ENCODE measurements at regions not wholly inside any gene's neighbourhood (a gene's known extent, or its start where the extent isn't known, plus 50 kb on each side); places are given as distances from the start of the nearest gene placed in this dataset.

GRCh38 chr7:9328296-9328695 is 894.9 kb downstream of the NXPH1 start:
- dilution Hi-C loops (cut with HindIII; ENCODE audit: low sequenced_read_pairs, unreplicated experiment) = no loop called here
- no peak for TF ChIP-seq NFE2L2 (IDR thresholded peaks at IDR 0.05; ENCODE audit: low read depth, low read length)
- no peak for TF ChIP-seq POLR2A (IDR thresholded peaks at IDR 0.05; ENCODE audit: low read depth, low read length)
- TF ChIP-seq RCOR1 (IDR thresholded peaks at IDR 0.05; ENCODE audit: insufficient replicate concordance, low read length) = no peak
- no peak for TF ChIP-seq USF2 (IDR thresholded peaks at IDR 0.05; ENCODE audit: low read depth, low read length)
- TF ChIP-seq MAFK (IDR thresholded peaks at IDR 0.05; ENCODE audit: low read depth, low read length) = no peak
- TF ChIP-seq CTCF (conservative IDR thresholded peaks at IDR 0.05; ENCODE audit: low read depth, low read length) = no peak
- no peak for TF ChIP-seq MXI1 (IDR thresholded peaks at IDR 0.05; ENCODE audit: borderline replicate concordance, low read depth, low read length)
- no peak for TF ChIP-seq MAZ (IDR thresholded peaks at IDR 0.05; ENCODE audit: borderline replicate concordance, low read depth, low read length)
- no peak for TF ChIP-seq SMC3 (IDR thresholded peaks at IDR 0.05; ENCODE audit: low read depth, low read length)
- no peak for TF ChIP-seq CHD1 (IDR thresholded peaks at IDR 0.05; ENCODE audit: low read depth, low read length)
- TF ChIP-seq ELK1 (IDR thresholded peaks at IDR 0.05; ENCODE audit: borderline replicate concordance, low read depth, low read length) = no peak
- no peak for TF ChIP-seq CEBPB (IDR thresholded peaks at IDR 0.05; ENCODE audit: low read depth, low read length)
- TF ChIP-seq BHLHE40 (IDR thresholded peaks at IDR 0.05; ENCODE audit: low read depth, low read length) = no peak
- no peak overlapping the region for H3K23ac ChIP-seq (ENCODE audit: low read depth, low read length)
- no peak overlapping the region for H3K14ac ChIP-seq (replicated peaks; ENCODE audit: low read depth, low read length)
- no peaks in the 10 kb centered on the region for H3K36me3 ChIP-seq (ENCODE audit: control insufficient read depth, insufficient read depth, low read length)
- no peaks in the 10 kb centered on the region for H3K9me1 ChIP-seq (ENCODE audit: insufficient read depth, low read length)
- no peaks in the 10 kb centered on the region for H3K4me1 ChIP-seq (ENCODE audit: control insufficient read depth, insufficient read depth, low read length)
- DNase-seq = no peak
- H4K5ac ChIP-seq (ENCODE audit: low read depth, low read length) = no peak overlapping the region
- H3K27me3 ChIP-seq (ENCODE audit: control insufficient read depth, insufficient read depth, low read length) = no peaks in the 10 kb centered on the region
- no peak overlapping the region for H4K91ac ChIP-seq (ENCODE audit: insufficient read depth, low read depth, low read length)
- H3K9me3 ChIP-seq (ENCODE audit: control insufficient read depth, insufficient read depth, low read length) = peaks cover 4% of the 10 kb centered on the region; the same call in 1 of the 2 replicates
- no peak overlapping the region for H2BK120ac ChIP-seq (ENCODE audit: low read depth, low read length)
- no peak overlapping the region for H3K56ac ChIP-seq (ENCODE audit: extremely low read depth, insufficient read depth, low read length)
- no peak overlapping the region for H3K4me3 ChIP-seq (ENCODE audit: insufficient read depth, low read depth, low read length)
- no peak overlapping the region for H2BK5ac ChIP-seq (ENCODE audit: low read depth, low read length, poor library complexity, severe bottlenecking)
- no peak overlapping the region for H3K18ac ChIP-seq (ENCODE audit: low read depth, low read length)
- no peak overlapping the region for H2BK20ac ChIP-seq (ENCODE audit: low read depth, low read length)
- in situ Hi-C loops (cut with MboI; ENCODE audit: low sequenced_read_pairs) = no loop called here
- CTCF ChIA-PET = no interaction called here
- H3K4me2 ChIP-seq (ENCODE audit: low read depth, low read length) = no peak overlapping the region
- H2AK5ac ChIP-seq (ENCODE audit: low read depth, low read length) = no peak overlapping the region
- no peak overlapping the region for H2AFZ ChIP-seq (replicated peaks; ENCODE audit: low read length, poor library complexity)
- no peaks in the 10 kb centered on the region for H3K79me1 ChIP-seq (ENCODE audit: low read depth in 1 of 2, low read length in 2 of 2)
- no peak overlapping the region for H2AK9ac ChIP-seq (replicated peaks; ENCODE audit: low read depth, low read length, poor library complexity)
- H3K4ac ChIP-seq (ENCODE audit: low read depth, low read length) = no peak overlapping the region
- no peak overlapping the region for H3K9ac ChIP-seq (ENCODE audit: low read depth, low read length)
- WGBS, 2 experiments (ENCODE audit: extremely low coverage in 2 of 2, insufficient read length in 1 of 2) = no CpG with 5 or more reads among the region's 2 CpGs
- no TSS peak for BruUV-seq (replicated peaks)
- H2BK15ac ChIP-seq (ENCODE audit: low read depth, low read length) = no peak overlapping the region
- intact Hi-C loops (cut with micrococcal nuclease) = no loop called here
- no peak overlapping the region for H3K27ac ChIP-seq (ENCODE audit: insufficient read depth, low read length)
- POLR2A ChIA-PET (ENCODE audit: unreplicated experiment) = no interaction called here
- H4K8ac ChIP-seq (ENCODE audit: low read depth in 2 of 2, low read length in 2 of 2) = no peak overlapping the region
- ATAC-seq (ENCODE audit: low read depth) = no peak
- H4K20me1 ChIP-seq (ENCODE audit: insufficient read depth, low read length) = no peaks in the 10 kb centered on the region

All from IMR-90 (cell line).